ENCODE measurements at regions not wholly inside any gene's neighbourhood (a gene's known extent, or its start where the extent isn't known, plus 50 kb on each side); places are given as distances from the start of the nearest gene placed in this dataset.

GRCh38 chr2:19669559-19669958 lies 232.2 kb downstream of the TTC32 start:
- Histone ChIP-seq H3K27me3 (no peaks in the 10 kb centered on the region), H3K27ac (no peak overlapping the region), H3K36me3 (no peaks in the 10 kb centered on the region), H3K4me1 (peaks cover 7% of the 10 kb centered on the region), H3K4me3 (no peak overlapping the region), H3K9me3 (no peaks in the 10 kb centered on the region)
- peak in 1 of 2 donors; percentile 60 for DNase-seq (ENCODE audit: extremely low spot score in 2 of 2)
- no peak for TF ChIP-seq CTCF (IDR thresholded peaks at IDR 0.05)
- no peak for TF ChIP-seq POLR2AphosphoS5 (IDR thresholded peaks at IDR 0.05; ENCODE audit: insufficient read depth in 1 of 2, low read depth in 1 of 2)
- no peak for TF ChIP-seq POLR2A (IDR thresholded peaks at IDR 0.05)
- intact Hi-C loops (cut with DNase I): no loop called here

GRCh38 chr2:19669126-19669525 lies 232.7 kb downstream of the TTC32 start:
- TF ChIP-seq POLR2A (IDR thresholded peaks at IDR 0.05) (no peak), POLR2AphosphoS5 (IDR thresholded peaks at IDR 0.05; ENCODE audit: insufficient read depth in 1 of 2, low read depth in 1 of 2) (no peak), CTCF (IDR thresholded peaks at IDR 0.05) (no peak)
- Histone ChIP-seq H3K4me1 (peaks cover 7% of the 10 kb centered on the region), H3K9me3 (no peaks in the 10 kb centered on the region), H3K27ac (no peak overlapping the region), H3K36me3 (no peaks in the 10 kb centered on the region), H3K27me3 (no peaks in the 10 kb centered on the region), H3K4me3 (no peak overlapping the region)
- intact Hi-C loops (cut with DNase I): no loop called here
- peak in 1 of 2 donors; percentile 83 for DNase-seq (ENCODE audit: extremely low spot score in 2 of 2)

GRCh38 chr2:19667536-19667949 lies 234.2 kb downstream of the TTC32 start:
- Histone ChIP-seq H3K4me1 (peaks cover 7% of the 10 kb centered on the region), H3K36me3 (no peaks in the 10 kb centered on the region), H3K27me3 (no peaks in the 10 kb centered on the region), H3K9me3 (no peaks in the 10 kb centered on the region), H3K4me3 (no peak overlapping the region), H3K27ac (no peak overlapping the region)
- DNase-seq (ENCODE audit: extremely low spot score in 2 of 2): no peak
- TF ChIP-seq CTCF (IDR thresholded peaks at IDR 0.05): no peak
- no peak for TF ChIP-seq POLR2A (IDR thresholded peaks at IDR 0.05)
- TF ChIP-seq POLR2AphosphoS5 (IDR thresholded peaks at IDR 0.05; ENCODE audit: insufficient read depth in 1 of 2, low read depth in 1 of 2): no peak
- intact Hi-C loops (cut with DNase I): no loop called here

- no peaks in the 10 kb centered on the region for H3K36me3 ChIP-seq
- H3K27me3 ChIP-seq: no peaks in the 10 kb centered on the region
- intact Hi-C loops (cut with DNase I): no loop called here
- DNase-seq (ENCODE audit: extremely low spot score in 2 of 2): no peak
- H3K4me1 ChIP-seq: peaks cover 7% of the 10 kb centered on the region
- H3K4me3 ChIP-seq: no peak overlapping the region
- TF ChIP-seq CTCF (IDR thresholded peaks at IDR 0.05): no peak
- no peak overlapping the region for H3K27ac ChIP-seq
- no peaks in the 10 kb centered on the region for H3K9me3 ChIP-seq
These were observed 234.7 kb downstream of the TTC32 start for GRCh38 chr2:19667085-19667484.

GRCh38 chr2:19664646-19665045 lies 237.1 kb downstream of the TTC32 start:
- H3K4me1 ChIP-seq: no peaks in the 10 kb centered on the region
- no peaks in the 10 kb centered on the region for H3K27me3 ChIP-seq
- no peak overlapping the region for H3K27ac ChIP-seq
- no peak for TF ChIP-seq POLR2AphosphoS5 (IDR thresholded peaks at IDR 0.05; ENCODE audit: insufficient read depth in 1 of 2, low read depth in 1 of 2)
- TF ChIP-seq CTCF (IDR thresholded peaks at IDR 0.05): no peak
- TF ChIP-seq POLR2A (IDR thresholded peaks at IDR 0.05): no peak
- intact Hi-C loops (cut with DNase I): no loop called here
- no peak for DNase-seq (ENCODE audit: extremely low spot score in 2 of 2)
- H3K4me3 ChIP-seq: no peak overlapping the region
- H3K9me3 ChIP-seq: no peaks in the 10 kb centered on the region
- H3K36me3 ChIP-seq: no peaks in the 10 kb centered on the region

All from vagina (tissue), 2 donors.